GM19351 (cell line): ENCODE measurements at regions not wholly inside any gene's neighbourhood (a gene's known extent, or its start where the extent isn't known, plus 50 kb on each side); places are given as distances from the start of the nearest gene placed in this dataset.
"Not testable (repeated sequence)": the region's sequence is repeated elsewhere in the genome, so short reads cannot be mapped to it uniquely, and the experiment has no call there.

Experiments
- ATAC-seq: cut with Tn5 transposase; IDR thresholded peaks from one replicate; pipeline ENCODE4 v1.9.1; 2021; ENCODE audit warnings: mild to moderate bottlenecking, moderate library complexity; ENCODE audit not compliant: unreplicated experiment

DNA sequence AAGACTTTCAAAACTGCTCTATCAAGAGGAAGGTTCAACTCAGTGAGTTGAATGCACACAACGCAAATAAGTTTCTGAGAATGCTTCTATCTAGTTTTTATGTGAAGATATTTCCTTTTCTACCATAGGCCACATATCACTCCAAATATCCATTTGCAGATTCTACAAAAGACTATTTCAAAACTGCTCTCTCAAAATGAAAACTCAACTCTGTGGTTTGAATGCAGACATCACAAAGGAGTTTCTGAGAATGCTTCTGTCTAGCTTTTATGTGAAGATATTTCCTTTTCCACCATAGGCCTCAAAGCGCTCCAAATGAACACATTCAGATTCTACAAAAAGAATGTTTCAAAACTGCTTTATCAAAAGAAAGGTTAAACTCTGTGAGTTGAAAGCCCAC lies 1093.1 kb upstream of the DEFB115 start:
- not testable (repeated sequence) for ATAC-seq

GRCh38 chr20:30167540-30167939 lies 1089.9 kb upstream of the DEFB115 start:
- no peak for ATAC-seq

DNA sequence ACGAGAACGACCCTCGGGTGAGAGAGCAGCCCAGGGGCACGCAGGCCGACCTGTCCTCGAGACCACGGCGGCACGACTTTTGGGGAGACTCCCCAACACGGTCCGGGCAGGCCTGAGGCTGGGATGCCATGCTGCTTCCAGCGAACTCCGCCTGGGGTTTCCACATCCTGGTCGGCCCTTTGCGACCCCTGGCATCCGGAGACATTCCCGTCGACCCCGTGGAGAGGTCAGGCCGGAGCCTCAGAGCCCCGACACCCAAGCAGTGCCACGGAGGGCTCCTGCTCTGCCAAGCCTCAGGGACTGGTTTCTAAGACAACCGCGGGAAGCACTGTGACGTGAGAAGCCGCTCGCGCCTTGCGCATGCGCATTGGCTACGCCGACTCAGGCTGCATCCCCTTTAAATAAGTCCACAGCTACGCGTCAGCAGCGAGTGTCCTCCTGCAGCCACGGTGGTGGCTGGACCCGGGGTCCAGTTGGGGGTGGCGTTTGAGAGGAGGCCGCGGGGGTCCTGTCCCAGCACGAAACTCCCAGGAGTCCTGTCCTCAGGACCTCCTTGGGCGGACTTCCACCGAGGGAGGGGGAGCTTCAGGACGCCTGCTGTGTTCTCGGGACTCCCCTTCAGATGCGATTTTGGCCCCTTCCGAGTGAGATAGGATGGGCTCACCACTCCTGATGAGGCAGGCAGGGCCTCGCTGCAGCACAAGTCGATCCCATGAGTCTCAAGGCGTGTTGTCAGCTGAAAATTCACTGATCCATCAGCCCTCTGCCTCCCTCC lies 1089.3 kb upstream of the DEFB115 start:
- ATAC-seq: no peak

GRCh38 chr20:30168800-30169138 lies 1088.7 kb upstream of the DEFB115 start:
- no peak for ATAC-seq

DNA sequence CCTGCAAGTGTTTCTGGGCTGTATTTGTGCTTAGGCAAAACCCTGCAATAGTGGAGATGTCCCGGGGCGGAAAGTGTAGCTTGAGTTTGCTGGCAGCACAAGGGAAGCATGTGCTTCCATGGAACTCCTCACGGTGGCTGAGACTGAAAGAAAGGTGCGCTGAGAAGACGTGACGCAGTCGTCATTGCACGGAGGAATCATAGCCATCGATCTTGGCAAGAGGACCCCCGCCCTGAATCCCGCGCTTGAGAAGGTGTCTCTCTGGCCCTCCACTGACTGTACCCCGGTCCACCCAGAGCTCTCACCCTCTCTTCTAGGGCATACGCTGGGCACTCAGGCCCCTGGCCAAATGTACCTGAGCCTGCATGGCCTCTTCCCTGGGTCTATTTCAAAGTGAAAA lies 1081.8 kb upstream of the DEFB115 start:
- no peak for ATAC-seq

- not testable (repeated sequence) for ATAC-seq
Observed at GRCh38 chr20:30183124-30183523, 1074.3 kb upstream of the DEFB115 start.

- ATAC-seq: not testable (repeated sequence)
Observed at GRCh38 chr20:30191785-30192184, 1065.7 kb upstream of the DEFB115 start.

- not testable (repeated sequence) for ATAC-seq
Observed at GRCh38 chr20:30234477-30234876, 1023.0 kb upstream of the DEFB115 start.

DNA sequence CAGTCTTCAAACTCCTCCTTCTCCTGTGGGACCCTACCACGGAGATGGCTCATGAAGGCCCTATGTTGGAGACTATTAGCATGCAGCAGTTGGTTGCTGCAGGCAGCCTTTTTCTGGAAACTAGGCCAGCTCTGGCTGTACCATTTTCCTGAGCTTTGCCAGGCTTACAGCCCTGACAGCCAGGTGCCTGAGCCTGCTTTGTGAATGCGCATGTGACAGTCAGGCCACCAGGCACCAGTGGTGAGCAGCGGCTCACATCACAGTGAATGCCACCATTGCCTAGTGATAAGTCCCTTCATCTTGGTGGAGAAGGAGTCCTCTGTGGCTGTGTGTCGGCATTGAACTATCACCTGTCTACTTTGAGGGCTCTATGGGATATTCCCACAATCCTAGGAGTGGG lies 982.4 kb upstream of the DEFB115 start:
- ATAC-seq: not testable (repeated sequence)

DNA sequence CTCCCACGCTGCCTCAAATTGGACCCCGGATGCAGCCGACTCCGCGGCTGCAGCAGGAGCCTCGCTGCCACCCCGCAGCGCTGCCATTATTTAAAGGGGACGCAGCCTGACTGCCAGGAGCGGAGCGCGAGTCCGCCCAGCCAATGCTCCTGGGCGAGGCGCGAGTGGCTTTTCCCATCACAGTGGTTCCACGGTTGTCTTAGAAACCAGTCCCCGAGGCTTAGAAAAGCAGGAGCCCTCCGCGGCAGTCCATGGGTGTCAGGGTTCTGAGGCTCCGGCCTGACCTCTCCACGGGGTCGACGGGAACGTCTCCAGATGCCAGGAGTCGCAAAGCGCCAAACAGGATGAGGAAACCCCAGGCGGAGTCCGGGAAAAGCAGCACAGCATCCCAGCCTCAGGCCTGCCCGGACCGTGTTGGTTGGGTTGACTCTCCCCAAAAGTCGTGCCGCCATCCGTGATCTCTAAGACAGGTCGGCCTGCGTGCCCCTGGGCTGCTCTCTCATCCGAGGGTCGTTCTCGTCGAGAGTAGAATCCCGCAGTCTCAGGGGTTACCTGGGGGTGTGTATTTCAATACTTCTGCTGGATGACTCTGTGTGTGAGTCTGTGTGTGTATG lies 975.8 kb upstream of the DEFB115 start:
- ATAC-seq: no peak

DNA sequence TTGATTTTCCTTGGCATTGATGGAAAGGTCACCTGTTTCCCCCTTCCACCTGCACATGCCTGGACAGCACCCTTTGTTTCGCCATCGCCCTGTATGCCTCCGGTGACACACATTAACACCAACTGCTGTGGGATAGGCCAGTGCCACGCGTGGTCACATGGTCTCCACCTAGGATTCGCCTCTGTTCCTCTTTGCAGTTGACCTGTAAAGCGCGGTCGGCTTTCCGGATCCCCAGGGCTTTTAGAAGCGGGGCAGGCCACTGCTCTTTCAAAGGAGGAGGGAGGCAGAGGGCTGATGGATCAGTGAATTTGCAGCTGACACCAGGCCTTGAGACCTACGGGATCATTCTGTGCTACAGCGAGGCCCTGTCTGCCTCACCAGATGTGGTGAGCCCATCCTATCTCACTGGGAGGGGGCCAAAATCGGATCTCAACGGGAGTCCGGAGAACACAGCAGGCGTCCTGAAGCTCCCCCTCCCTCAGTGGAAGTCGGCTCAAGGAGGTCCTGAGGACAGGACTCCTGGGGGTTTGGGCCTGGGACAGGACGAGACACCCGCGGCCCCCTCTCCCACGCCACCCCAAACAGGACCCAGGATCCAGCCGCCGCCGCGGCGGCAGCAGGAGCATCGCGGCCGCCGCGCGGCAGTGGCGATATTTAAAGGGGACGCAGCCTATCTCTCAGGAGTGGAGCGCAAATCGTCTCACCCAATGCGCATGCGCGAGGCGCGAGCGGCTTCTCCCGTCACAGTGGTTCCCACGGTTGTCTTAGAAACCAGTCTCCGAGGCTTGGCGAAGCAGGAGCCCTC lies 973.8 kb upstream of the DEFB115 start:
- ATAC-seq: not testable (repeated sequence)

DNA sequence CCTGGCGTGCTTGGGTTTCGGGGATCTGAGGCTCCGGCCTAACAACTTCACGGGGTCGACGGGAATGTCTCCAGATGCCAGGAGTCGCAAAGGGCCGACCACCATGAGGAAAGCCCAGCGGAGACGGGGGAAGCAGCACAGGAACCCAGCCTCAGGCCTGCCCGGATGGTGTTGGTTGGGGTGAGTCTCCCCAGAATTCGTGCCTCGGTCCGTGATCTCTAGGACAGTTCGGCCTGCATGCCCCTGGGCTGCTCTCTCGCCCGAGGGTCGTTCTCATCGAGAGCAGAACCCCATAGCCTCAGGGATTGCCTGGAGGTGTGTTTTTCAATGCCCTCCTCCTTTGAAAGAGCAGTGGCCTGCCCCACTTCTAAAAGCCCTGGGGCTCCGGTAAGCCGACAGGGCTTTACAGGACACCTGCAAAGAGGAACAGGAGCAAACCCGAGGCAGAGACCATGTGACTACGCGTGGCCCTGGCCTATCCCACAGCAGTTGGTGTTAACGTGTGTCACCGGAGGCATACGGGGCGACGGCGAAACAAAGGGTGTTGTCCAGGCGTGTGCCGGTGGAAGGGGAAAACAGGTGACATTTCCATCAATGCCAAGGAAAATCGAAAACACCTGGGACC lies 973.1 kb upstream of the DEFB115 start:
- ATAC-seq: no peak

- no peak for ATAC-seq
Observed at GRCh38 chr20:30285677-30286076, 971.8 kb upstream of the DEFB115 start.

GRCh38 chr20:30286157-30286556 lies 971.3 kb upstream of the DEFB115 start:
- ATAC-seq: no peak

- ATAC-seq: not testable (repeated sequence)
Observed at GRCh38 chr20:30287459-30287858, 970.0 kb upstream of the DEFB115 start.

DNA sequence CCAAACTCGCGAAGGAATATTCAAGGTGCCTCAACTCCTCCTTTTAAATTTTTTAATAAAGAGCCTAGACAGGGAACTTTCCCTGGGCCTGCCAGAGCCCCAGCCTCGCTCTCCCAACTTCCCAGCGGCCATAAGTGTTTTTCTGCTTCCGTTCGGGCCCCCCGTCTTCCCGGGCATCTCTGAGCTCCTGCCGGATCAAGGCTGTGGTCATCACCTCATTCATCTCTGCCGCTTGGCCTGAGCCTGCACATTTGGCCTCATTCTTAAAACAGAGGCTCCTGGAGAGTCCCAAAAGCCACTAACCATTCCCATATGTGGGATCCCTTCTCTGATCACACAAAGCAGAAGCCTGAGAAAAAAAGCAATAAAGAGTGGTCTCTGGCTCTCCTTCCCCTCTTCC lies 969.1 kb upstream of the DEFB115 start:
- no peak for ATAC-seq

- not testable (repeated sequence) for ATAC-seq
Observed at GRCh38 chr20:30289049-30289448, 968.4 kb upstream of the DEFB115 start.

- ATAC-seq: not testable (repeated sequence)
Observed at GRCh38 chr20:30289711-30290141, 967.7 kb upstream of the DEFB115 start.

GRCh38 chr20:30290361-30291063 lies 967.0 kb upstream of the DEFB115 start:
- ATAC-seq: not testable (repeated sequence)

DNA sequence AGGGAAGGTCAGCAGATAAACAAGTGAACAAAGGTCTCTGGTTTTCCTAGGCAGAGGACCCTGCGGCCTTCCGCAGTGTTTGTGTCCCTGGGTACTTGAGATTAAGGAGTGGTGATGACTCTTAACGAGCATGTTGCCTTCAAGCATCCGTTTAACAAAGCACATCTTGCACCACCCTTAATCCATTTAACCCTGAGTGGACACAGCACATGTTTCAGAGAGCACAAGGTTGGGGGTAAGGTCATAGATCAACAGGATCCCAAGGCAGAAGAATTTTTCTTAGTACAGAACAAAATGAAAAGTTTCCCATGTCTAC lies 966.4 kb upstream of the DEFB115 start:
- not testable (repeated sequence) for ATAC-seq

GRCh38 chr20:30291686-30292085 lies 965.8 kb upstream of the DEFB115 start:
- not testable (repeated sequence) for ATAC-seq
